Loucy (cell line): ENCODE measurements at regions not wholly inside any gene's neighbourhood (a gene's known extent, or its start where the extent isn't known, plus 50 kb on each side); places are given as distances from the start of the nearest gene placed in this dataset.

Source experiments
- H2AFZ ChIP-seq: fragments of 200-600 bp; sonication (generic); 2 replicates; pipeline ENCODE4 v1.6.0; 2016; ENCODE audit warnings: antibody characterized with exemption, mild to moderate bottlenecking, low read length, moderate library complexity
- H3F3A ChIP-seq: fragments of 200-600 bp; 2 replicates; pipeline ENCODE4 v1.6.0; 2016; ENCODE audit warnings: antibody characterized with exemption, low read depth, mild to moderate bottlenecking
- H3K27me3 ChIP-seq: fragments of 200-600 bp; sonication (generic); 2 replicates; pipeline ENCODE4 v1.6.1; 2014; ENCODE audit warnings: low read length, mild to moderate bottlenecking; ENCODE audit not compliant: insufficient read depth, poor library complexity, severe bottlenecking
- H3K36me3 ChIP-seq: fragments of 200-600 bp; sonication (generic); 2 replicates; pipeline ENCODE4 v1.6.1; 2016; ENCODE audit warnings: low read length; ENCODE audit not compliant: insufficient read depth
- H3K4me1 ChIP-seq: fragments of 200-600 bp; sonication (generic); 2 replicates; pipeline ENCODE4 v1.5.1; 2014; ENCODE audit warnings: low read length, mild to moderate bottlenecking; ENCODE audit not compliant: insufficient read depth, poor library complexity, severe bottlenecking
- H3K4me2 ChIP-seq: fragments of 200-600 bp; sonication (generic); 2 replicates; pipeline ENCODE4 v1.6.0; 2014; ENCODE audit warnings: antibody characterized with exemption, low read length, low read depth, mild to moderate bottlenecking; ENCODE audit not compliant: poor library complexity, severe bottlenecking
- H3K4me3 ChIP-seq: fragments of 200-600 bp; sonication (generic); 2 replicates; pipeline ENCODE4 v1.5.1; 2014; ENCODE audit warnings: low read length, mild to moderate bottlenecking, mixed read lengths; ENCODE audit not compliant: poor library complexity, severe bottlenecking
- H3K79me2 ChIP-seq: fragments of 200-600 bp; sonication (generic); 2 replicates; pipeline ENCODE4 v1.6.1; 2014; ENCODE audit warnings: low read length; ENCODE audit not compliant: insufficient read depth
- H3K9ac ChIP-seq: fragments of 200-600 bp; sonication (generic); 2 replicates; pipeline ENCODE4 v1.6.0; 2014; ENCODE audit warnings: mild to moderate bottlenecking, low read depth, low read length, moderate library complexity; ENCODE audit not compliant: poor library complexity, severe bottlenecking
- H3K9me2 ChIP-seq: fragments of 200-600 bp; sonication (generic); replicated peaks from 2 replicates; pipeline ENCODE4 v1.6.1; 2016; ENCODE audit warnings: low read depth, low read length, mixed read lengths
- H3K9me3 ChIP-seq: fragments of 200-600 bp; sonication (generic); 2 replicates; pipeline ENCODE4 v1.6.1; 2014; ENCODE audit warnings: mild to moderate bottlenecking, antibody characterized with exemption, low read length, low read depth; ENCODE audit not compliant: insufficient read depth
- H4K20me1 ChIP-seq: fragments of 200-600 bp; sonication (generic); 2 replicates; pipeline ENCODE4 v1.6.0; 2014; ENCODE audit warnings: antibody characterized with exemption, low read length, mild to moderate bottlenecking; ENCODE audit not compliant: insufficient read depth, poor library complexity, severe bottlenecking
- EZH2phosphoT487 ChIP-seq: fragments of 200-600 bp; IDR thresholded peaks from 2 replicates; pipeline ENCODE4 v1.6.1; 2018; ENCODE audit warnings: antibody characterized with exemption, mild to moderate bottlenecking, moderate library complexity, borderline replicate concordance
- TF ChIP-seq, protein P1 (sequence below): fragments of 200-600 bp; sonication (generic); conservative IDR thresholded peaks from 2 replicates; pipeline ENCODE4 v1.5.1; 2014; ENCODE audit warnings: mild to moderate bottlenecking, antibody characterized with exemption, low read length

DNA sequence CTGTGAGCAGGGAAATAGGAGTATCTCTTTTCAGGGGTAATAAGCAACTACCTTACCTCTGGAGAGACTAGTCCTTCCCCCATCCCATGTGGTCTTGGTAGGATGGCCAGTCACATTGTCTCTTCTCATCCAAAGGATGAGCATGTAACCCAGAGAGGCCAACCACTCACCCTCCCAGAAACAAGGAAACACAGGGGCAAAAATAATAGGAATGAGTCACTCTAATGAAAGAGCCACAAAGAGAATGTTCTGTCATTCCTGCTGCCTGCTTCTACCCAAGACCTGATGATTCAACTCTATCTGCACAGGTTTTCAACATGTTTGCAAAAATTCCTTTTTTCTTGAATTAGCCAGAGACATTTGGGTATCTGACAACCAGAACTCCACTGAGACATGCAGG lies 99.3 kb upstream of the NFE2L3 start:
- Histone ChIP-seq H3K4me3 (no peak overlapping the region), H3K27me3 (no peaks in the 10 kb centered on the region), H2AFZ (no peak overlapping the region), H3K79me2 (no peaks in the 10 kb centered on the region), H3K36me3 (no peaks in the 10 kb centered on the region), H3K4me2 (no peak overlapping the region), H3K9ac (no peak overlapping the region), H3F3A (no peaks in the 10 kb centered on the region), H3K9me2 (no peaks in the 10 kb centered on the region), H3K9me3 (no peaks in the 10 kb centered on the region), H4K20me1 (no peaks in the 10 kb centered on the region), H3K4me1 (no peaks in the 10 kb centered on the region)
- TF ChIP-seq, protein P1, sequence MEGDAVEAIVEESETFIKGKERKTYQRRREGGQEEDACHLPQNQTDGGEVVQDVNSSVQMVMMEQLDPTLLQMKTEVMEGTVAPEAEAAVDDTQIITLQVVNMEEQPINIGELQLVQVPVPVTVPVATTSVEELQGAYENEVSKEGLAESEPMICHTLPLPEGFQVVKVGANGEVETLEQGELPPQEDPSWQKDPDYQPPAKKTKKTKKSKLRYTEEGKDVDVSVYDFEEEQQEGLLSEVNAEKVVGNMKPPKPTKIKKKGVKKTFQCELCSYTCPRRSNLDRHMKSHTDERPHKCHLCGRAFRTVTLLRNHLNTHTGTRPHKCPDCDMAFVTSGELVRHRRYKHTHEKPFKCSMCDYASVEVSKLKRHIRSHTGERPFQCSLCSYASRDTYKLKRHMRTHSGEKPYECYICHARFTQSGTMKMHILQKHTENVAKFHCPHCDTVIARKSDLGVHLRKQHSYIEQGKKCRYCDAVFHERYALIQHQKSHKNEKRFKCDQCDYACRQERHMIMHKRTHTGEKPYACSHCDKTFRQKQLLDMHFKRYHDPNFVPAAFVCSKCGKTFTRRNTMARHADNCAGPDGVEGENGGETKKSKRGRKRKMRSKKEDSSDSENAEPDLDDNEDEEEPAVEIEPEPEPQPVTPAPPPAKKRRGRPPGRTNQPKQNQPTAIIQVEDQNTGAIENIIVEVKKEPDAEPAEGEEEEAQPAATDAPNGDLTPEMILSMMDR, result no peak
- TF ChIP-seq EZH2phosphoT487, result no peak

DNA sequence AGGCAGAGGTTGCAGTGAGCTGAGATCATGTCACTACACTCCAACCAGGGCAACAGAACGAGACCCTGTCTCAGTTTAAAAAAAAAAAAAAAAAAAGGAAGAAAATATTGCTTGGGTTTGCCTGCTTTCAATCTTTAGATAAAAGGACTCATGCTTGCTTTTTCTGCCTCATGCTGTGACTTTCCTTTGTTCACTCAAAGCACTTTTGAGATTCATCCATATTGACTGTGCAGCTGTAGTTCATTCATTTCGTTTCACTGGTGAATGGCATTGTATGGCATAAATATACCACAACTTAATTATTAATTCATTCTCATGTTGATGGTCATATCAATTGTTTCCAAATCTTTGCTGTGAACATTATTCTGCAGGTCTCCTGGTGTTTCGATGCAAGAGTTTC lies 97.6 kb upstream of the NFE2L3 start:
- H3K4me1 ChIP-seq, result no peaks in the 10 kb centered on the region
- TF ChIP-seq, protein P1, result no peak
- no peak for TF ChIP-seq EZH2phosphoT487
- H3K9me2 ChIP-seq, result no peaks in the 10 kb centered on the region
- no peaks in the 10 kb centered on the region for H3K79me2 ChIP-seq
- no peaks in the 10 kb centered on the region for H3K9me3 ChIP-seq
- no peak overlapping the region for H2AFZ ChIP-seq
- H3K27me3 ChIP-seq, result no peaks in the 10 kb centered on the region
- no peaks in the 10 kb centered on the region for H4K20me1 ChIP-seq
- no peak overlapping the region for H3K9ac ChIP-seq
- no peak overlapping the region for H3K4me3 ChIP-seq
- no peaks in the 10 kb centered on the region for H3F3A ChIP-seq
- no peaks in the 10 kb centered on the region for H3K36me3 ChIP-seq
- no peak overlapping the region for H3K4me2 ChIP-seq

DNA sequence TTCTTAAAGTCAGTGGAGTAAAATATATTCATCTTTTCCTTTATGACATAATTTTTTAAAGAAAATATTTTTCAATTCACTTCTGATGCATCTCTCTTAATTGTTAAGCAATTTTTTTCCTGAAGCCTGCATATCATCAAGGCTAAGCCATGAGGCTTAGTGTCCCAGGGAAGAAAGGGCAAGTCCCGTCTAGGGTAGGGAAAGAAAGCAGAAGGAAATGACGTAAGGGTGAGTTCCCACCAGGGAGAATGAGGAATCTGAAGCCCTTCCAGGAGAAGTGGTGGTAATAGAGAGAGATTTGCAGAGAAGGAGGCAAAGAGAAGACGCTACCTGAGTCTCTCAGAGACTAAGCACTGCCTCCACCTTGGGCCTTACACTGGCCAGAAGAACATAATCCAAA lies 96.8 kb upstream of the NFE2L3 start:
- no peaks in the 10 kb centered on the region for H3K9me2 ChIP-seq
- no peaks in the 10 kb centered on the region for H3K79me2 ChIP-seq
- TF ChIP-seq, protein P1, result no peak
- no peak for TF ChIP-seq EZH2phosphoT487
- H3K27me3 ChIP-seq, result no peaks in the 10 kb centered on the region
- H3K9ac ChIP-seq, result no peak overlapping the region
- no peak overlapping the region for H3K4me2 ChIP-seq
- H4K20me1 ChIP-seq, result no peaks in the 10 kb centered on the region
- no peaks in the 10 kb centered on the region for H3K36me3 ChIP-seq
- H2AFZ ChIP-seq, result no peak overlapping the region
- H3F3A ChIP-seq, result no peaks in the 10 kb centered on the region
- H3K4me3 ChIP-seq, result no peak overlapping the region
- H3K9me3 ChIP-seq, result no peaks in the 10 kb centered on the region
- no peaks in the 10 kb centered on the region for H3K4me1 ChIP-seq
